ENCODE measurements at regions not wholly inside any gene's neighbourhood (a gene's known extent, or its start where the extent isn't known, plus 50 kb on each side); places are given as distances from the start of the nearest gene placed in this dataset.

DNA sequence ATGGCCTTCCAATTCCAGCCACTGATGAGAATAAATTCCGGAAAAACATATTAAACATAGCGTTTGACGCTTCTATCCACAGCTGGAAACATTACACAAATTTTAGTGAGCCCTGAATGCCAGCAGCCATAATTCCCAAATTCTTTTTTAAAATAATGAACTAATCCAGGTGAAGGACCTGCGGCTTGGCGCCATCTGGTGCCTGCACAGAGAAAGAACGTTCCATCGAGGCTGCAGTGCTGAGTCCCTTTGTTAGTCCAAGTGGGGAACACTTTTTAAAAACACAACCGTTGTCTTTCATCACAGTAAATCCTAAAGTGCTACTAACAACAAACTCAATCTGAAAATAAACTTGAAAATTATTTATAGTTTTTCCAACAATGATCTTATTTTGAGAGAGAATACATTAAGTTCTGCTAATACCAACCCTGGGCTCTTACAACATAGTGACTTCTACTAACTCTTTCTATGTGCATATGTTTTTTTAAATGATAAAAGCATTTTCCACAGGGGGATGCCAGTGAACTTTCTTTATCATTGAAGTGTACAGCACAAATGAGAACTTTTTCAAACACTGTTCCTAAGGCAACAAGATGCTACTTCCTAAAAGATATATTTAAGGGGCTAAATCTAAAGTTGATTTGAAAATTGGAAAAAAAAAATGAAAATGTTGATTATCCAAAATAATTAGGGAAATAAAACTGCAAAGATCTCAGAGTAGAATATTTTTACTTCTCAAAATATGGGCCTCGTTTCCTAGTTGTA, 166.9 kb upstream of the RNF32 start:
- no peak overlapping the region for H3K27ac Mint-ChIP-seq
- H3K4me3 Mint-ChIP-seq: no peak overlapping the region
- H3K36me3 Mint-ChIP-seq: no peaks in the 10 kb centered on the region
- H3K9me3 Mint-ChIP-seq (ENCODE audit: low read depth): no peaks in the 10 kb centered on the region
- ATAC-seq (no peak), DNase-seq (no peak)
- peaks cover 20% of the 10 kb centered on the region for H3K27me3 Mint-ChIP-seq
- H3K4me1 Mint-ChIP-seq: peaks cover 3% of the 10 kb centered on the region
- CTCF ChIA-PET: interaction anchor here (1.2 kb wide), 2 partner anchors 10 to 12 kb away, joined by 3 read pairs; no protein-coding TSS in a partner anchor

DNA sequence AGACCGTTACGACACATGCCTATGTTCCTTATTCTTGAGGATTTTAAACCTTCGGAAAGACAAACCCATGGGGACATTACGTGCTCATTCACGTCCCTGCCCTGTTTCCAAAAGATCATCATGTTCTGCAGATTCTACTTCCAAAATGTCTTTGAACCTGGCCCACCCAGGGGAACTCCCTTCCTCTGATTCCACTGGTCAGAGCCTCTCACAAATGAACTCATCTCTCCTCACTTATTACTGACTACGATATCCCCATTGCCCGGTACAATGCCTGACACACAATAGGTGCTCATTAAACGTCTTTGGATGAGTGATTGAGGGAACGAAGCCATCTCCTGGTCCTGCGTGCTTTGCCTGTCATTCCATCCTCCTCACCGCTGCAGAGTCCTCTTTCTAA, 168.3 kb upstream of the RNF32 start:
- H3K9me3 Mint-ChIP-seq (ENCODE audit: low read depth): no peaks in the 10 kb centered on the region
- CTCF ChIA-PET: interaction anchor here (1.2 kb wide), 2 partner anchors 11 to 14 kb away, joined by 3 read pairs; no protein-coding TSS in a partner anchor
- no peak for DNase-seq

DNA sequence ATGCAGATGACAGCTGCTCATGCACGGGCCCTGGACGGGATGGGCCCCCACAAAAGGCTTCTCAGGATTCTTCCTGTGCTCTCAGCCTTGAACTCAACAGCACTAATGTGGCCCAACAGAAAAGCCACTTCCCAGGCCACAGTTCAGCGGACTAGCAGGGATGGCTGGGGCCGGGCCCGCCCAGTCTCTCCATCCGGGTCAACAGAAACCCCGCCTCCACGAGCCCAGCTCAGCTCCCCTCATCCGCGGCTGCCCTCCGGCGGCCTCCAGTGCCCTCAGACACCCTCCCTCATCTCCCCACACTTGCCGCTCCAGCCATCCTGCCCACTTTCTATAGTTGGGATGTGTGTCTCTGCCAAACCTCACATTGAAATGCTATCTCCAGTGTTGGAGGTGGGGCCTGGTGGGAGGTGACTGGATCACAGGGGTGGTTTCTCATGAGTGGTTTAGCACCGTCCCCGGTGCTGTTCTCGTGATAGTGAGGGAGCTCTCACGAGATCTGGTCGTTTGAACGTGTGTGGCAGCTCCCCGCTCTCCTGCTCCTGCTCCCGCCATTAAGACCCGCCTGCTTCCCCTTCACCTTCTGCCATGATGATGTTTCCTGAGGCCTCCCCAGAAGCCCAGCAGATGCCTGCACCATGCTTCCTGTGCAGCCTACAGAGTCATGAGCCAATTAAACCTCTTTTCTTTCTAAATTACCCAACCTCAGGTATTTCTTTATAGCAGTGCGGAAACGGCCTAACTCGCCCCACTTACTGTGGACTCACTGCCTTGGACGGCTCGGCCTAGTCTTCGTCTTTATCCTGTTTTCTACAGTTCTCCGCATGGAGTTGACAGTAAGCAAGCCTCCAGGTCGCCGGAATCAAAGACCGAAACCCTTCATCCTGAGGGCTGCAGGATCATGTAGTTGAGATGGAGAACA, 169.9 kb upstream of the RNF32 start:
- CTCF ChIA-PET: no interaction called here
- Mint-ChIP-seq H3K4me3 (no peak overlapping the region), H3K27ac (no peak overlapping the region), H3K4me1 (peaks cover 3% of the 10 kb centered on the region), H3K9me3 (ENCODE audit: low read depth) (no peaks in the 10 kb centered on the region), H3K36me3 (no peaks in the 10 kb centered on the region), H3K27me3 (peaks cover 17% of the 10 kb centered on the region)
- DNase-seq: no peak
- no peak for ATAC-seq

More for the DNA sequence above, 168.3 kb upstream of the RNF32 start:
- Mint-ChIP-seq H3K36me3 (no peaks in the 10 kb centered on the region), H3K4me3 (no peak overlapping the region), H3K27ac (no peak overlapping the region), H3K27me3 (peaks cover 17% of the 10 kb centered on the region), H3K4me1 (peaks cover 3% of the 10 kb centered on the region)
- ATAC-seq: no peak

- no peak for DNase-seq
- Mint-ChIP-seq H3K27ac (no peak overlapping the region), H3K9me3 (ENCODE audit: low read depth) (no peaks in the 10 kb centered on the region), H3K4me1 (no peaks in the 10 kb centered on the region), H3K4me3 (no peak overlapping the region), H3K36me3 (no peaks in the 10 kb centered on the region), H3K27me3 (peaks cover 4% of the 10 kb centered on the region)
- CTCF ChIA-PET: interaction anchor here (1.2 kb wide), 1 partner anchor 19 kb away, joined by 3 read pairs; no protein-coding TSS in a partner anchor
- ATAC-seq: no peak
These were observed 173.5 kb upstream of the RNF32 start for GRCh38 chr7:156466955-156467625.

- Mint-ChIP-seq H3K4me3 (no peak overlapping the region), H3K36me3 (no peaks in the 10 kb centered on the region)
- CTCF ChIA-PET: interaction anchor here (1.2 kb wide), 1 partner anchor 20 kb away, joined by 3 read pairs; no protein-coding TSS in a partner anchor
These were observed 174.3 kb upstream of the RNF32 start for GRCh38 chr7:156466272-156466671.

DNA sequence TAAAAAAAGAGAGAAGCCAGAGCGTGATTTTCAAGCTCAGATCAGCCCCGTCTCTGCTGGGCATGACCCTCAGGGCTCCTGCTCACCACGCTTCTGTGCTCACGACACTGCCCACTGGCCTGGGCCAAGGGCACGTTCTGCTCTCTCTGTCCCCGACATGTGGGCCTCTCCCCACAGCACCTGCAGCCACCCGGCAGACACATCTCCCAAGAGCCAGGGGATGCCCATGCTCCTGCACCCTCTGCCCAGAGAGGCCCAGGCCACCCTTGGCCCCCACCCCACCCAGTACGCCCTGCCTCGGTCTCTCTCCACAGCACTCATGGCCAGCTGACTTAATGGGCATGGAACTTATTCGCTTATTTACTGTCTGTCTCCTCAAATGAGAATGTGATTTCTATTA, 175.4 kb upstream of the RNF32 start:
- peaks cover 6% of the 10 kb centered on the region for H3K27me3 Mint-ChIP-seq
- no peak for ATAC-seq
- H3K4me3 Mint-ChIP-seq: no peak overlapping the region
- H3K27ac Mint-ChIP-seq: no peak overlapping the region
- no peaks in the 10 kb centered on the region for H3K9me3 Mint-ChIP-seq (ENCODE audit: low read depth)
- H3K36me3 Mint-ChIP-seq: no peaks in the 10 kb centered on the region
- no peak for DNase-seq
- no peaks in the 10 kb centered on the region for H3K4me1 Mint-ChIP-seq
- CTCF ChIA-PET: no interaction called here

More at GRCh38 chr7:156466272-156466671, 174.3 kb upstream of the RNF32 start:
- Mint-ChIP-seq H3K27me3 (peaks cover 4% of the 10 kb centered on the region), H3K27ac (no peak overlapping the region), H3K9me3 (ENCODE audit: low read depth) (no peaks in the 10 kb centered on the region), H3K4me1 (no peaks in the 10 kb centered on the region)
- ATAC-seq (no peak), DNase-seq (no peak)

DNA sequence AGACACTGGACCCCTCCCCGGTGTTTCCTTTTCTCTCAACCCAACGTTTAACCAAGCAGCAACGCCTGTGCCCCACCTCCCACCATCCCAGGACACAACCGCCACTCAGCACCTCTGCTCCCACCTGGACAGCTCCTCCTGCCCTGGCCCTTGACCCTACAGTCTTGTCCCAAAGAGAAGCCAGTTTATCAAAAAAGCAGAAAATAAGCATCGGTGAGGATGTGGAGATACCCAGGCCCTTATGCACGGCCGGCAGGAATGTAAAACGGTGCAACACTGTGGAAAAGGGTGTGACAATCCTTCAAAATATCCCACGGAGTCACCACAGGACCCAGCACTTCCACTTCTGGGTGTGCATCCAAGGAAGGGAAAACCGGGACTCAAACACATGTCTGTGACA, 176.2 kb upstream of the RNF32 start:
- H3K4me1 Mint-ChIP-seq: no peaks in the 10 kb centered on the region
- H3K4me3 Mint-ChIP-seq: no peak overlapping the region
- no peak overlapping the region for H3K27ac Mint-ChIP-seq
- DNase-seq (no peak), ATAC-seq (no peak)
- CTCF ChIA-PET: no interaction called here
- H3K27me3 Mint-ChIP-seq: peaks cover 6% of the 10 kb centered on the region
- H3K9me3 Mint-ChIP-seq (ENCODE audit: low read depth): no peaks in the 10 kb centered on the region
- H3K36me3 Mint-ChIP-seq: no peaks in the 10 kb centered on the region

GRCh38 chr7:156463280-156463679, 177.3 kb upstream of the RNF32 start:
- no peak overlapping the region for H3K4me3 Mint-ChIP-seq
- no peaks in the 10 kb centered on the region for H3K36me3 Mint-ChIP-seq
- H3K27ac Mint-ChIP-seq: no peak overlapping the region
- no peaks in the 10 kb centered on the region for H3K9me3 Mint-ChIP-seq (ENCODE audit: low read depth)
- H3K4me1 Mint-ChIP-seq: no peaks in the 10 kb centered on the region
- ATAC-seq (no peak), DNase-seq (no peak)
- H3K27me3 Mint-ChIP-seq: peaks cover 6% of the 10 kb centered on the region
- CTCF ChIA-PET: interaction anchor here (1.0 kb wide), 1 partner anchor 10 kb away, joined by 3 read pairs; no protein-coding TSS in a partner anchor

DNA sequence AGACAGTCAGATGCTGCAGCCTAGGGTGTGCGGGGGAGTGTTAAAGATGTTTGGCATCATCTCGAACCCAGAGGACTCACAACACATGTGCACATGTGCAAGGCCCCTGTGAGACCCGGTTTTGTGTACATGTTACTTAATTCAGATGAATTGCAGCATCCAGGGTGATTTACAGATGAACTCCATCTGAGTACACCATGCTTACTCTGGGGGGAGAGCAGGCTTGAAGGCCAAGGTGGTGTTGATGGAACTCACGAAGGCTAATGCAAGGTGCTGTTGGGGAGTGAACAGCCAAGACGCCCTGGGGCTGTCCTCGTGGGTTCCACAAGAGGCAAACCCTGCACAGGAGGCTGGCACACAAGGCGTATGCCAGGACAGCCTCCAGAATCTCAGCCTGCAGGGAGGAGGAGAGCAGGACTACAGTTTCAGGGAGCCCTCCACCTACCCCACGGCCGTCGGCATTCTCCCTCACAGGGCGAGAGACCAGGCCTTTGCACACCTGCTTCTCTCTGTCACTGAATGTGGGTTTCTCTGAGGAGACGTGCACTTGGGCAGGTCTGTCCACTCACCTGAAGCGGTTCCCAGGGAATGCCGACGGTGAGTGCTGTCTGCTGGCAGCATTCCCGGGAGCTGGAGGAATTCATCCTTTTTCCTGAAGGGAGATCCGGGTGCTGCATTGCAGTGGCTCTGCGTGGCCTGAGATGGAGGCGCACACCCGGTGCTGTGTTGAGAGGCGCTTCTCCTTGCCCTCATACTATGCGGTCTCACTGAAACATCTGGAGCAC, 178.5 kb upstream of the RNF32 start:
- CTCF ChIA-PET: interaction anchor here (1.0 kb wide), 1 partner anchor 8 kb away, joined by 3 read pairs; no protein-coding TSS in a partner anchor
- DNase-seq: no peak
- H3K36me3 Mint-ChIP-seq: no peaks in the 10 kb centered on the region

DNA sequence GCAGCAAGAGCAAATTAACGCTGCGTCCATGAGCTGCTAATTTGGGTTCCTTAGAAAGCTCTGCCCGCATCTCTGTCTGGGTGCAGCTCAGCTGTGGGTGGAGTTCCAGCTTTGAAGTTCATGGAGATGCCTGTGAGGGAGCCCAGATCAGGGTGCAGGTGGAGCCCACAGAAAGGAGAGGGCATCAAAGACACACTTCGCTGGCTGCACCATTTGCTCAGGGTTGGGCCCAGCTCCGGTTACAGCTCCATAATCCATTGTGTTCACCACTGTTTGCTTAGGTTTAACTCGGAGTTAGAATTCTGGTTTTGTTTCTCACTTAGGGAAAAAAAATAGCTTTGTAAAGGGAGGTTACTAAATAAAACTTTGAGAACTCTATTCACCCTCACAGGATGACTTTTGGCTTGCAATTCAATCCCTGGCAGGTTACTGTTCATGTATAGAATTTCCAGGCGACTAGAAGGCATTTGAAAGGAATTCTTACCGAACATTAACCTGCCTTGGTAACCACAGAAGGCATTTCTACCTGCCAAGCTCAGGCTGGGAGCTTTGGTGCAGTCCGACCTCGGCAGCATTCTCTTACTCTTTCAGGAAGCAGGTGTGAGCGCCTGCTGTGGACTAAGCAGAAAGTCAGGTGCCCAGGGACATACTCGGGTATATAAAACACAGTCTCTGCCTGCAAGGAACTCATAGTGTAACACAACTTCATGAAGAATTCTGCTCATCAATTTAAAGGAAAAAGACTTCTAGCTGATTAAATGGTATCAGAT, 179.5 kb upstream of the RNF32 start:
- ATAC-seq (no peak), DNase-seq (no peak)
- H3K4me3 Mint-ChIP-seq: no peak overlapping the region
- H3K9me3 Mint-ChIP-seq (ENCODE audit: low read depth): no peaks in the 10 kb centered on the region
- peaks cover 2% of the 10 kb centered on the region for H3K27me3 Mint-ChIP-seq
- H3K4me1 Mint-ChIP-seq: no peaks in the 10 kb centered on the region
- no peaks in the 10 kb centered on the region for H3K36me3 Mint-ChIP-seq
- no peak overlapping the region for H3K27ac Mint-ChIP-seq
- CTCF ChIA-PET: no interaction called here

More for the DNA sequence above, 178.5 kb upstream of the RNF32 start:
- ATAC-seq: no peak
- Mint-ChIP-seq H3K4me1 (no peaks in the 10 kb centered on the region), H3K27me3 (peaks cover 6% of the 10 kb centered on the region), H3K4me3 (no peak overlapping the region), H3K27ac (no peak overlapping the region), H3K9me3 (ENCODE audit: low read depth) (no peaks in the 10 kb centered on the region)

GRCh38 chr7:156459582-156459981, 181.0 kb upstream of the RNF32 start:
- no peak overlapping the region for H3K4me3 Mint-ChIP-seq
- no peaks in the 10 kb centered on the region for H3K36me3 Mint-ChIP-seq
- DNase-seq (no peak), ATAC-seq (no peak)
- CTCF ChIA-PET: no interaction called here
- no peak overlapping the region for H3K27ac Mint-ChIP-seq
- no peaks in the 10 kb centered on the region for H3K9me3 Mint-ChIP-seq (ENCODE audit: low read depth)
- H3K27me3 Mint-ChIP-seq: peaks cover 2% of the 10 kb centered on the region
- H3K4me1 Mint-ChIP-seq: no peaks in the 10 kb centered on the region

DNA sequence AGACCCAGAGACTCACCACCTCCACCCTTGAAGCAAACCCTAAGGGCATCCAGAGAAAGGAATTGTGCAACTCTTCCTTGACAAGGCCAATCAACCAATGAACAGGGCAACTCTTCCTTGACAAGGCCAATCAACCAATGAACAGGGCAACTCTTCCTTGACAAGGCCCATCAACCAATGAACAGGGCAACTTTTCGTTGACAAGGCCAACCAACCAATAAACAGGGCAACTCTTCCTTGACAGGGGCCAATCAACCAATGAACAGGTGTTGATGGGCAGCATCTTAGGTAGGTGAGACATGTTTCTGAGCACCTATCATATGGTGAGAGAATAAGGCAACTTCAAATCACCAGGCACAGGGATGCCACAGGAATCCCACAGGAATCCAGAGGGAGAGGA, 181.5 kb upstream of the RNF32 start:
- Mint-ChIP-seq H3K36me3 (no peaks in the 10 kb centered on the region), H3K4me1 (no peaks in the 10 kb centered on the region), H3K9me3 (ENCODE audit: low read depth) (no peaks in the 10 kb centered on the region), H3K27ac (no peak overlapping the region), H3K27me3 (peaks cover 2% of the 10 kb centered on the region), H3K4me3 (no peak overlapping the region)
- CTCF ChIA-PET: no interaction called here
- DNase-seq: no peak
- no peak for ATAC-seq

All from activated CD8-positive, alpha-beta memory T cell treated with anti-CD3 and anti-CD28 coated beads, Interleukin-2, amount 10 ng/mL, durations not matched to agents 7 days and 5 days (primary cell).